IMR-90 (cell line): ENCODE measurements at regions not wholly inside any gene's neighbourhood (a gene's known extent, or its start where the extent isn't known, plus 50 kb on each side); places are given as distances from the start of the nearest gene placed in this dataset.

ENCODE experiments used
- ATAC-seq: fragments of 200-7000 bp; cut with Tn5 transposase; 2 replicates; pipeline ENCODE4 v1.9.1; 2020; ENCODE audit warnings: low read depth, mild to moderate bottlenecking, moderate library complexity
- BruUV-seq: library from RNA; stranded (reverse); fragments of 400-500 nt; replicated peaks from 2 replicates; lab custom pipeline; 2021; lab: Mats Ljungman, UMichigan
- CTCF ChIA-PET: fragments of 300-600 bp; formaldehyde crosslinking; extraction: SDS; loops from one replicate; lab custom pipeline; 2021; ENCODE audit warnings: antibody characterized with exemption; lab: Yijun Ruan, JAX
- POLR2A ChIA-PET: fragments of 300-600 bp; sonication (Branson Sonifier 250); formaldehyde crosslinking; loops from one replicate; lab custom pipeline; 2022; ENCODE audit warnings: antibody characterized with exemption; ENCODE audit not compliant: unreplicated experiment; lab: Charles Lee
- DNase-seq: peaks from one replicate; pipeline ENCODE4 v3.0.0; 2013
- H2AFZ ChIP-seq: replicated peaks from 2 replicates; pipeline ENCODE3; 2013; ENCODE audit warnings: low read length, mild to moderate bottlenecking; ENCODE audit not compliant: poor library complexity
- H2AK5ac ChIP-seq: 2 replicates; pipeline ENCODE4 v1.6.1; 2013; ENCODE audit warnings: low read depth, low read length, inconsistent platforms
- H2AK9ac ChIP-seq: replicated peaks from 2 replicates; pipeline ENCODE3; 2013; ENCODE audit warnings: mild to moderate bottlenecking, low read depth, low read length, moderate library complexity; ENCODE audit not compliant: poor library complexity
- H2BK120ac ChIP-seq: 2 replicates; pipeline ENCODE4 v1.6.1; 2013; ENCODE audit warnings: low read depth, low read length, inconsistent platforms
- H2BK15ac ChIP-seq: 3 replicates; pipeline ENCODE4 v1.6.1; 2013; ENCODE audit warnings: low read depth, low read length, inconsistent platforms
- H2BK20ac ChIP-seq: 2 replicates; pipeline ENCODE4 v1.6.1; 2013; ENCODE audit warnings: low read depth, mild to moderate bottlenecking, inconsistent platforms, low read length, moderate library complexity
- H2BK5ac ChIP-seq: 2 replicates; pipeline ENCODE4 v1.6.1; 2013; ENCODE audit warnings: mild to moderate bottlenecking, low read depth, low read length, inconsistent platforms; ENCODE audit not compliant: poor library complexity, severe bottlenecking
- H3K14ac ChIP-seq: replicated peaks from 2 replicates; pipeline ENCODE4 v1.6.1; 2013; ENCODE audit warnings: low read depth, low read length, inconsistent platforms
- H3K18ac ChIP-seq: 2 replicates; pipeline ENCODE4 v1.6.1; 2013; ENCODE audit warnings: low read depth, low read length, control low read depth
- H3K23ac ChIP-seq: 2 replicates; pipeline ENCODE4 v1.6.1; 2013; ENCODE audit warnings: low read depth, low read length, inconsistent platforms
- H3K27ac ChIP-seq: 2 replicates; pipeline ENCODE4 v1.5.1; 2013; ENCODE audit warnings: mild to moderate bottlenecking, control low read depth, low read length; ENCODE audit not compliant: insufficient read depth
- H3K27me3 ChIP-seq: 2 replicates; pipeline ENCODE4 v1.6.1; 2013; ENCODE audit warnings: low read length; ENCODE audit not compliant: control insufficient read depth, insufficient read depth
- H3K36me3 ChIP-seq: 2 replicates; pipeline ENCODE4 v1.6.1; 2013; ENCODE audit warnings: low read length, mixed read lengths; ENCODE audit not compliant: control insufficient read depth, insufficient read depth
- H3K4ac ChIP-seq: 2 replicates; pipeline ENCODE4 v1.6.1; 2013; ENCODE audit warnings: low read depth, low read length, inconsistent platforms
- H3K4me1 ChIP-seq: 2 replicates; pipeline ENCODE4 v1.6.1; 2013; ENCODE audit warnings: low read length, mixed read lengths; ENCODE audit not compliant: control insufficient read depth, insufficient read depth
- H3K4me2 ChIP-seq: 2 replicates; pipeline ENCODE4 v1.6.1; 2013; ENCODE audit warnings: low read depth, mild to moderate bottlenecking, control low read depth, low read length, moderate library complexity
- H3K4me3 ChIP-seq: 2 replicates; pipeline ENCODE4 v1.5.1; 2013; ENCODE audit warnings: low read depth, mild to moderate bottlenecking, control low read depth, low read length, moderate library complexity; ENCODE audit not compliant: insufficient read depth
- H3K56ac ChIP-seq: 2 replicates; pipeline ENCODE4 v1.6.1; 2013; ENCODE audit warnings: low read length, inconsistent platforms; ENCODE audit not compliant: insufficient read depth; ENCODE audit errors: extremely low read depth
- H3K79me1 ChIP-seq, 2 experiments: 2 replicates each; pipeline ENCODE4 v1.6.1; 2013; ENCODE audit warnings: low read length in 2 of 2, inconsistent platforms in 1 of 2, low read depth in 1 of 2
- H3K9ac ChIP-seq: 2 replicates; pipeline ENCODE4 v1.6.1; 2013; ENCODE audit warnings: low read depth, low read length, control low read depth
- H3K9me1 ChIP-seq: 2 replicates; pipeline ENCODE4 v1.6.1; 2013; ENCODE audit warnings: low read length, inconsistent platforms; ENCODE audit not compliant: insufficient read depth
- H3K9me3 ChIP-seq: 2 replicates; pipeline ENCODE4 v1.6.1; 2013; ENCODE audit warnings: low read length; ENCODE audit not compliant: control insufficient read depth, insufficient read depth
- H4K20me1 ChIP-seq: 2 replicates; pipeline ENCODE4 v1.6.1; 2013; ENCODE audit warnings: low read length, inconsistent platforms; ENCODE audit not compliant: insufficient read depth
- H4K5ac ChIP-seq: 2 replicates; pipeline ENCODE4 v1.6.1; 2013; ENCODE audit warnings: mild to moderate bottlenecking, low read depth, low read length, control low read depth
- H4K8ac ChIP-seq, 2 experiments: 2 replicates each; pipeline ENCODE4 v1.6.1; 2013; ENCODE audit warnings: low read depth in 2 of 2, low read length in 2 of 2, control low read depth in 1 of 2, inconsistent platforms in 1 of 2
- H4K91ac ChIP-seq: 2 replicates; pipeline ENCODE4 v1.6.1; 2013; ENCODE audit warnings: low read depth, low read length, inconsistent platforms; ENCODE audit not compliant: insufficient read depth
- BHLHE40 ChIP-seq: fragments of 150-350 bp; IDR thresholded peaks from 2 replicates; pipeline ENCODE4 v1.6.1; 2016; ENCODE audit warnings: mild to moderate bottlenecking, low read depth, low read length
- CEBPB ChIP-seq: IDR thresholded peaks from 2 replicates; pipeline ENCODE4 v1.6.1; 2012; ENCODE audit warnings: low read depth, low read length, improper control_type of control experiment
- CHD1 ChIP-seq: IDR thresholded peaks from 2 replicates; pipeline ENCODE4 v1.6.1; 2012; ENCODE audit warnings: low read depth, low read length, improper control_type of control experiment
- CTCF ChIP-seq: conservative IDR thresholded peaks from 2 replicates; pipeline ENCODE4 v1.5.1; 2012; ENCODE audit warnings: mild to moderate bottlenecking, low read depth, low read length, improper control_type of control experiment
- ELK1 ChIP-seq: fragments of 150-350 bp; IDR thresholded peaks from 2 replicates; pipeline ENCODE4 v1.6.1; 2016; ENCODE audit warnings: low read depth, mild to moderate bottlenecking, low read length, moderate library complexity, borderline replicate concordance
- FOS ChIP-seq: fragments of 150-350 bp; IDR thresholded peaks from 2 replicates; pipeline ENCODE4 v1.6.1; 2016; ENCODE audit warnings: low read depth, low read length
- MAFK ChIP-seq: IDR thresholded peaks from 2 replicates; pipeline ENCODE4 v1.6.1; 2012; ENCODE audit warnings: low read depth, low read length, improper control_type of control experiment
- MXI1 ChIP-seq: IDR thresholded peaks from 2 replicates; pipeline ENCODE4 v1.6.1; 2012; ENCODE audit warnings: low read depth, mild to moderate bottlenecking, low read length, moderate library complexity, borderline replicate concordance
- POLR2A ChIP-seq: IDR thresholded peaks from 2 replicates; pipeline ENCODE4 v1.6.1; 2012; ENCODE audit warnings: mild to moderate bottlenecking, low read depth, low read length
- RCOR1 ChIP-seq: IDR thresholded peaks from 2 replicates; pipeline ENCODE4 v1.6.1; 2012; ENCODE audit warnings: mild to moderate bottlenecking, low read length, improper control_type of control experiment; ENCODE audit not compliant: insufficient replicate concordance
- RFX5 ChIP-seq: IDR thresholded peaks from 2 replicates; pipeline ENCODE4 v1.8.0; 2012; ENCODE audit warnings: low read depth, mild to moderate bottlenecking, low read length, moderate library complexity
- SMC3 ChIP-seq: fragments of 150-350 bp; IDR thresholded peaks from 2 replicates; pipeline ENCODE4 v1.6.1; 2016; ENCODE audit warnings: low read depth, mild to moderate bottlenecking, antibody characterized with exemption, low read length, moderate library complexity
- USF2 ChIP-seq: fragments of 150-350 bp; IDR thresholded peaks from 2 replicates; pipeline ENCODE4 v1.6.1; 2017; ENCODE audit warnings: mild to moderate bottlenecking, antibody characterized with exemption, low read length, low read depth
- dilution Hi-C: fragments of 300-500 bp; cut with HindIII; formaldehyde crosslinking; loops from one replicate; pipeline ENCODE4 v1.14.3; 2018; ENCODE audit warnings: low sequenced_read_pairs; ENCODE audit not compliant: unreplicated experiment
- in situ Hi-C: fragments of 300-500 bp; cut with MboI; formaldehyde crosslinking; loops from 3 replicates; pipeline ENCODE4 v1.14.3; 2019; ENCODE audit warnings: low sequenced_read_pairs, inconsistent platforms, mixed read lengths
- intact Hi-C: fragments of 100-400 bp; cut with micrococcal nuclease; formaldehyde crosslinking; loops from 2 replicates; pipeline ENCODE4 v1.10.0; 2022

DNA sequence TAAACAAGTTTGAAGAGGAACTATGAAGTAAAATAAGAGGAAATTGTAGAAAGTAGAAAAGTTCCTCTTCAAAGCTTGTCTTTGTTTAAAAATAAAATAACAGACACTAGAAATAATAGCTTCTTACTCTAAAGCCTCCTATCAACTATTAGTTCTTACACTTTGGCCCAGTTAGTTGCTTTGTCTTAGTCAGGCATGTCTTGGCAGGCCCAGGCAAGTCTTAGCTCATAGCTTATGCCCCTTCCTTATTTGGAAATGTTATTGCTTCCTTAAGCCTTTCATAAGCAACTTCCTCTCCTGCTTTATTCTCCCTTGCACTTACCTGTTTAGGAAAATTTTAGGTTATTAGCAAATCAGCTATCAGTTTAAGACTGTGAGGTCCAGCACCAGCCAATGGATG, 950.6 kb upstream of the LRATD1 start:
- dilution Hi-C loops, result no loop called here
- POLR2A ChIA-PET, result no interaction called here

More for the DNA sequence above, 950.6 kb upstream of the LRATD1 start:
- H3K23ac ChIP-seq, result no peak overlapping the region
- DNase-seq (peak; percentile 42), ATAC-seq (no peak)
- H3K18ac ChIP-seq, result no peak overlapping the region
- H3K4ac ChIP-seq, result no peak overlapping the region
- H3K9me1 ChIP-seq, result no peaks in the 10 kb centered on the region
- no peaks in the 10 kb centered on the region for H3K4me1 ChIP-seq
- H4K91ac ChIP-seq, result no peak overlapping the region
- no peaks in the 10 kb centered on the region for H4K20me1 ChIP-seq
- H2BK20ac ChIP-seq, result no peak overlapping the region
- H3K56ac ChIP-seq, result no peak overlapping the region
- intact Hi-C loops, result no loop called here
- CTCF ChIA-PET, result no interaction called here
- H3K14ac ChIP-seq, result no peak overlapping the region
- H3K4me2 ChIP-seq, result no peak overlapping the region
- H3K4me3 ChIP-seq, result no peak overlapping the region
- TF ChIP-seq FOS, result no peak
- TF ChIP-seq RFX5, result no peak
- no peak for TF ChIP-seq RCOR1
- no peak for TF ChIP-seq ELK1
- TF ChIP-seq MXI1, result no peak
- TF ChIP-seq CTCF, result no peak
- no peak for TF ChIP-seq BHLHE40
- no peak for TF ChIP-seq POLR2A
- no peak for TF ChIP-seq CHD1
- no peak for TF ChIP-seq USF2
- TF ChIP-seq MAFK, result no peak
- TF ChIP-seq SMC3, result no peak
- TF ChIP-seq CEBPB, result no peak
- H2BK120ac ChIP-seq, result peak overlapping the region; percentile 32; the same call in 1 of the 2 replicates
- peak overlapping the region; percentile 62 for H2BK5ac ChIP-seq
- H3K27me3 ChIP-seq, result no peaks in the 10 kb centered on the region
- H2BK15ac ChIP-seq, result no peak overlapping the region
- BruUV-seq, result no TSS peak
- H3K36me3 ChIP-seq, result no peaks in the 10 kb centered on the region
- no peak overlapping the region for H2AFZ ChIP-seq
- H3K27ac ChIP-seq, result no peak overlapping the region
- H3K9ac ChIP-seq, result no peak overlapping the region
- H4K8ac ChIP-seq, result no peak overlapping the region
- H2AK5ac ChIP-seq, result no peak overlapping the region
- H3K79me1 ChIP-seq, result no peaks in the 10 kb centered on the region
- peaks cover 17% of the 10 kb centered on the region for H3K9me3 ChIP-seq
- no peak overlapping the region for H4K5ac ChIP-seq
- H2AK9ac ChIP-seq, result no peak overlapping the region
- in situ Hi-C loops, result no loop called here
